ENCODE measurements at regions not wholly inside any gene's neighbourhood (a gene's known extent, or its start where the extent isn't known, plus 50 kb on each side); places are given as distances from the start of the nearest gene placed in this dataset.
A peak's percentile ranks its signal among the peaks of the same experiment; 100 is the strongest.
"Not testable (repeated sequence)": the region's sequence is repeated elsewhere in the genome, so short reads cannot be mapped to it uniquely, and the experiment has no call there.

GRCh38 chr5:174493530-174493929 lies 230.9 kb upstream of the MSX2 start:
- no peaks in the 10 kb centered on the region for H3F3A ChIP-seq (ENCODE audit: insufficient read depth)
- H3K36me3 ChIP-seq (ENCODE audit: low read depth): no peaks in the 10 kb centered on the region
- no peaks in the 10 kb centered on the region for H3K9me2 ChIP-seq (ENCODE audit: insufficient read depth)
- H3K27ac ChIP-seq: no peak overlapping the region
- H2AFZ ChIP-seq: no peak overlapping the region
- H3K27me3 ChIP-seq (replicated peaks; ENCODE audit: insufficient read depth): no peaks in the 10 kb centered on the region; the same call in none of the 2 replicates
- H3K9ac ChIP-seq: no peak overlapping the region
- no peaks in the 10 kb centered on the region for H3K9me3 ChIP-seq (ENCODE audit: low read depth)
- DNase-seq: no peak
- WGBS, 2 experiments (ENCODE audit: low coverage in 1 of 2, low lambda C conversion rate in 2 of 2, missing lambda C conversion rate in 2 of 2): 21 to 22% methylated on average over 7 of the region's 7 CpGs
- in situ Hi-C loops (cut with MboI): no loop called here
- H3K4me3 ChIP-seq: no peak overlapping the region
- H3K79me2 ChIP-seq (ENCODE audit: insufficient read depth): no peaks in the 10 kb centered on the region
- H3K4me2 ChIP-seq (ENCODE audit: unreplicated experiment): no peak overlapping the region
- no peak for TF ChIP-seq EZH2phosphoT487 (IDR thresholded peaks at IDR 0.05; ENCODE audit: insufficient read depth, low read depth)
- no peak for TF ChIP-seq EZH2 (IDR thresholded peaks at IDR 0.05; ENCODE audit: insufficient read depth, poor library complexity, severe bottlenecking)
- no peaks in the 10 kb centered on the region for H3K4me1 ChIP-seq (ENCODE audit: insufficient read depth)
- H4K20me1 ChIP-seq (ENCODE audit: insufficient read depth): no peaks in the 10 kb centered on the region

- 21 to 25% methylated on average over 3 of the region's 3 CpGs for WGBS, 2 experiments (ENCODE audit: low coverage in 1 of 2, low lambda C conversion rate in 2 of 2, missing lambda C conversion rate in 2 of 2)
- H3K9ac ChIP-seq; H2AFZ ChIP-seq; H3K4me2 ChIP-seq (ENCODE audit: unreplicated experiment); H3K27me3 ChIP-seq (replicated peaks; ENCODE audit: insufficient read depth); in situ Hi-C loops (cut with MboI); H3K9me2 ChIP-seq (ENCODE audit: insufficient read depth); H3K4me1 ChIP-seq (ENCODE audit: insufficient read depth); H3K9me3 ChIP-seq (ENCODE audit: low read depth); H3K36me3 ChIP-seq (ENCODE audit: low read depth); H3K79me2 ChIP-seq (ENCODE audit: insufficient read depth); DNase-seq; H3F3A ChIP-seq (ENCODE audit: insufficient read depth); H4K20me1 ChIP-seq (ENCODE audit: insufficient read depth); H3K27ac ChIP-seq; H3K4me3 ChIP-seq: not testable (repeated sequence)
Observed at GRCh38 chr5:174497939-174498338, 226.4 kb upstream of the MSX2 start.

- H3K27ac ChIP-seq; H3K36me3 ChIP-seq (ENCODE audit: low read depth); H3K4me3 ChIP-seq; H3K79me2 ChIP-seq (ENCODE audit: insufficient read depth); H3K4me1 ChIP-seq (ENCODE audit: insufficient read depth); H2AFZ ChIP-seq; H3K4me2 ChIP-seq (ENCODE audit: unreplicated experiment); H4K20me1 ChIP-seq (ENCODE audit: insufficient read depth); DNase-seq; H3K9me3 ChIP-seq (ENCODE audit: low read depth); in situ Hi-C loops (cut with MboI); H3K9me2 ChIP-seq (ENCODE audit: insufficient read depth); H3F3A ChIP-seq (ENCODE audit: insufficient read depth); H3K27me3 ChIP-seq (replicated peaks; ENCODE audit: insufficient read depth); H3K9ac ChIP-seq: not testable (repeated sequence)
- 13 to 18% methylated on average over 4 of the region's 4 CpGs for WGBS, 2 experiments (ENCODE audit: low coverage in 1 of 2, low lambda C conversion rate in 2 of 2, missing lambda C conversion rate in 2 of 2)
Observed at GRCh38 chr5:174498575-174498974, 225.8 kb upstream of the MSX2 start.

- no peaks in the 10 kb centered on the region for H4K20me1 ChIP-seq (ENCODE audit: insufficient read depth)
- TF ChIP-seq EZH2phosphoT487 (IDR thresholded peaks at IDR 0.05; ENCODE audit: insufficient read depth, low read depth): no peak
- TF ChIP-seq EZH2 (IDR thresholded peaks at IDR 0.05; ENCODE audit: insufficient read depth, poor library complexity, severe bottlenecking): no peak
- H3K4me1 ChIP-seq (ENCODE audit: insufficient read depth): peaks cover 11% of the 10 kb centered on the region; the same call in 1 of the 2 replicates
- H2AFZ ChIP-seq: no peak overlapping the region
- no peak overlapping the region for H3K9ac ChIP-seq
- H3K4me3 ChIP-seq: no peak overlapping the region
- no peaks in the 10 kb centered on the region for H3K9me2 ChIP-seq (ENCODE audit: insufficient read depth)
- H3K79me2 ChIP-seq (ENCODE audit: insufficient read depth): no peaks in the 10 kb centered on the region
- H3K36me3 ChIP-seq (ENCODE audit: low read depth): no peaks in the 10 kb centered on the region
- no peaks in the 10 kb centered on the region for H3F3A ChIP-seq (ENCODE audit: insufficient read depth)
- no peak overlapping the region for H3K27ac ChIP-seq
- 23 to 25% methylated on average over 5 of the region's 5 CpGs for WGBS, 2 experiments (ENCODE audit: low coverage in 1 of 2, low lambda C conversion rate in 2 of 2, missing lambda C conversion rate in 2 of 2)
- H3K9me3 ChIP-seq (ENCODE audit: low read depth): no peaks in the 10 kb centered on the region
- no peaks in the 10 kb centered on the region; the same call in 1 of the 2 replicates for H3K27me3 ChIP-seq (replicated peaks; ENCODE audit: insufficient read depth)
- in situ Hi-C loops (cut with MboI): no loop called here
- no peak for DNase-seq
- no peak overlapping the region for H3K4me2 ChIP-seq (ENCODE audit: unreplicated experiment)
Observed at GRCh38 chr5:174500636-174501035, 223.7 kb upstream of the MSX2 start.

GRCh38 chr5:174501461-174502069 lies 222.8 kb upstream of the MSX2 start:
- H3F3A ChIP-seq (ENCODE audit: insufficient read depth): no peaks in the 10 kb centered on the region
- no peaks in the 10 kb centered on the region for H3K9me2 ChIP-seq (ENCODE audit: insufficient read depth)
- H3K9ac ChIP-seq: no peak overlapping the region
- WGBS, 2 experiments (ENCODE audit: low coverage in 1 of 2, low lambda C conversion rate in 2 of 2, missing lambda C conversion rate in 2 of 2): 16 to 17% methylated on average over 6 of the region's 6 CpGs
- H3K79me2 ChIP-seq (ENCODE audit: insufficient read depth): no peaks in the 10 kb centered on the region
- no peak overlapping the region for H3K4me3 ChIP-seq
- no peaks in the 10 kb centered on the region for H3K27me3 ChIP-seq (replicated peaks; ENCODE audit: insufficient read depth)
- no peak for TF ChIP-seq EZH2 (IDR thresholded peaks at IDR 0.05; ENCODE audit: insufficient read depth, poor library complexity, severe bottlenecking)
- no peak for TF ChIP-seq EZH2phosphoT487 (IDR thresholded peaks at IDR 0.05; ENCODE audit: insufficient read depth, low read depth)
- peak; percentile 37 for DNase-seq
- H3K36me3 ChIP-seq (ENCODE audit: low read depth): no peaks in the 10 kb centered on the region
- H3K4me2 ChIP-seq (ENCODE audit: unreplicated experiment): no peak overlapping the region
- in situ Hi-C loops (cut with MboI): no loop called here
- H3K9me3 ChIP-seq (ENCODE audit: low read depth): no peaks in the 10 kb centered on the region
- no peak overlapping the region for H2AFZ ChIP-seq
- H3K4me1 ChIP-seq (ENCODE audit: insufficient read depth): peaks cover 11% of the 10 kb centered on the region; the same call in 1 of the 2 replicates
- no peak overlapping the region for H3K27ac ChIP-seq
- no peaks in the 10 kb centered on the region for H4K20me1 ChIP-seq (ENCODE audit: insufficient read depth)
